Heart right ventricle (tissue), 16 donors: ENCODE measurements at regions not wholly inside any gene's neighbourhood (a gene's known extent, or its start where the extent isn't known, plus 50 kb on each side); places are given as distances from the start of the nearest gene placed in this dataset.

Experiments
- ATAC-seq, 8 donors: fragments of 200-7000 bp; cut with Tn5 transposase; one replicate each; pipeline ENCODE4 v1.9.1; 2020; ENCODE audit warnings: mild to moderate bottlenecking in 8 of 8, moderate library complexity in 8 of 8, moderate number of reproducible peaks in 1 of 8
- DNase-seq, 2 donors: peaks; one replicate each; pipeline ENCODE4 v3.0.0-alpha.2; 2020
- H3K27ac ChIP-seq, 10 donors: fragments of 200-600 bp; sonication (generic) in 2 of 10; one replicate each; pipeline versions ENCODE4 v1.5.0 to v1.8.0; 2020 to 2022; ENCODE audit warnings: mild to moderate bottlenecking in 3 of 10
- H3K27me3 ChIP-seq, 7 donors: fragments of 200-600 bp; one replicate each; pipeline ENCODE4 v1.8.0; 2021 to 2022; ENCODE audit warnings: mild to moderate bottlenecking in 2 of 7
- H3K36me3 ChIP-seq, 9 donors: fragments of 200-600 bp; sonication (generic) in 1 of 9; one replicate each; pipeline versions ENCODE4 v1.5.0 to v1.8.0; 2020 to 2022; ENCODE audit warnings: mild to moderate bottlenecking in 2 of 9
- H3K4me1 ChIP-seq, 9 donors: fragments of 200-600 bp; sonication (generic) in 1 of 9; one replicate each; pipeline versions ENCODE4 v1.5.0 to v1.8.0; 2020 to 2022; ENCODE audit warnings: mild to moderate bottlenecking in 4 of 9
- H3K4me3 ChIP-seq, 10 donors: fragments of 200-600 bp; sonication (generic) in 2 of 10; one replicate each; pipeline versions ENCODE4 v1.5.0 to v1.8.0; 2020 to 2022; ENCODE audit warnings: mild to moderate bottlenecking in 7 of 10, moderate library complexity in 2 of 10
- H3K9me3 ChIP-seq, 11 donors: fragments of 200-600 bp in 10 of 11; sonication (generic) in 2 of 11; one replicate each; pipeline versions ENCODE4 v1.5.0 to v1.8.0; 2013 to 2022; ENCODE audit warnings: mild to moderate bottlenecking in 2 of 11, control low read depth in 1 of 11, moderate library complexity in 1 of 11
- CTCF ChIP-seq, 9 donors: fragments of 200-600 bp; sonication (generic) in 2 of 9; IDR thresholded peaks; one replicate each; pipeline versions ENCODE4 v1.5.0 to v1.8.0; 2021 to 2022; ENCODE audit warnings: antibody characterized with exemption in 9 of 9, mild to moderate bottlenecking in 5 of 9, moderate library complexity in 1 of 9
- WGBS, 2 donors: extraction: QIAGEN DNeasy Blood & Tissue Kit; methylation state at CpG; one replicate each; pipeline ENCODE4 v1.1.7; 2013; ENCODE audit warnings: inconsistent platforms in 1 of 2; 5-methylcytosine and 5-hydroxymethylcytosine counted together
- intact Hi-C, 10 donors: fragments of 100-400 bp; cut with DNase I; formaldehyde crosslinking; loops; one replicate each; pipeline versions ENCODE4 v1.11.1 to v1.14.2; 2022
- donor health status: Arrhythmogenic right ventricular cardiomyopathy.
- donor health status: ischemic (EF 13 %, LVEDD 7.1; RV severe dilation, severe dysfunction).
- donor health status: healthy with polysubstance abuse.
- donor health status: DM: no; HTN: yes; CAD: no.
- donor health status: DM: no; HTN: no; CAD: no.
- donor health status: ischemic (EF 25% LVEDD 6.9; RV normal size, moderate dysfunction).
- donor health status: ischemic (EF 25% LVEDD 5.7; RV mildly dilated, moderate dysfunction).
- donor health status: healthy.
- donor health status: DM: yes; HTN: yes; CAD: no.
- donor health status: Ischemic cardiomyopathy.
- donor health status: ischemic (EF 35%, LVEDD 5.7; RV mildly dilated, moderate dysfunction).
- donor health status: nonischemic (EF 11% LVEDD 7.7; RV severe dilation, severe dysfunction).
- donor health status: DM: yes; HTN: yes; CAD: no.
- donor health status: PGD.
- donor health status: ischemic (EF 29% LVEDD 5.4; RV normal size, mild dysfunction).
- donor health status: nonischemic (EF 23%, LVEDD 6.1; RV moderate dilation, normal function).

- H3K27ac ChIP-seq, result no peak overlapping the region
- H3K9me3 ChIP-seq, result no peaks in the 10 kb centered on the region
- ATAC-seq, result no peak
- DNase-seq, result no peak
- H3K4me1 ChIP-seq, result no peaks in the 10 kb centered on the region
- no peak overlapping the region for H3K4me3 ChIP-seq
- intact Hi-C loops, result no loop called here
- no peaks in the 10 kb centered on the region for H3K27me3 ChIP-seq
- TF ChIP-seq CTCF (IDR thresholded peaks at IDR 0.05), result no peak
- no peaks in the 10 kb centered on the region for H3K36me3 ChIP-seq
- 61 to 68% methylated on average over 4 of the region's 4 CpGs for WGBS, 2 donors
Measured at GRCh38 chr2:75799859-75800258, 89.1 kb upstream of the GCFC2 start.

- Histone ChIP-seq H3K27me3 (no peaks in the 10 kb centered on the region), H3K9me3 (no peaks in the 10 kb centered on the region), H3K27ac (no peak overlapping the region), H3K36me3 (no peaks in the 10 kb centered on the region), H3K4me1 (no peaks in the 10 kb centered on the region), H3K4me3 (no peak overlapping the region)
- no peak for TF ChIP-seq CTCF (IDR thresholded peaks at IDR 0.05)
- WGBS, 2 donors, result 73 to 77% methylated on average over 4 of the region's 4 CpGs
- intact Hi-C loops, result no loop called here
- no peak for ATAC-seq
- no peak for DNase-seq
Measured at GRCh38 chr2:75798569-75798968, 87.9 kb upstream of the GCFC2 start.

- peaks cover 0 to 4% (median 0%) of the 10 kb centered on the region in 7 donors for H3K27me3 ChIP-seq
- no peaks in the 10 kb centered on the region for H3K9me3 ChIP-seq
- WGBS, 2 donors, result 95 to 100% methylated on average over 1 of the region's 1 CpG
- TF ChIP-seq CTCF (IDR thresholded peaks at IDR 0.05), result no peak
- no peaks in the 10 kb centered on the region for H3K4me1 ChIP-seq
- H3K4me3 ChIP-seq, result no peak overlapping the region
- intact Hi-C loops, result no loop called here
- ATAC-seq (no peak), DNase-seq (no peak)
- H3K27ac ChIP-seq, result no peak overlapping the region
- H3K36me3 ChIP-seq, result no peaks in the 10 kb centered on the region
Measured at GRCh38 chr2:75792996-75793395, 82.3 kb upstream of the GCFC2 start.

GRCh38 chr2:75792146-75792545 lies 81.4 kb upstream of the GCFC2 start:
- no peaks in the 10 kb centered on the region for H3K9me3 ChIP-seq
- no peak overlapping the region for H3K4me3 ChIP-seq
- ATAC-seq, result no peak
- peaks cover 0 to 4% (median 0%) of the 10 kb centered on the region in 7 donors for H3K27me3 ChIP-seq
- H3K4me1 ChIP-seq, result no peaks in the 10 kb centered on the region
- H3K36me3 ChIP-seq, result no peaks in the 10 kb centered on the region
- intact Hi-C loops, result no loop called here
- no peak for TF ChIP-seq CTCF (IDR thresholded peaks at IDR 0.05)
- H3K27ac ChIP-seq, result no peak overlapping the region
- DNase-seq, result no peak
- WGBS, 2 donors, result 80 to 83% methylated on average over 4 of the region's 4 CpGs
